ENCODE measurements at regions not wholly inside any gene's neighbourhood (a gene's known extent, or its start where the extent isn't known, plus 50 kb on each side); places are given as distances from the start of the nearest gene placed in this dataset.

- no TSS peak for BruUV-seq (replicated peaks)
- Histone ChIP-seq H3K4me2 (no peak overlapping the region), H3K27ac (no peak overlapping the region), H3K4me3 (no peak overlapping the region), H3K9me3 (ENCODE audit: insufficient read depth, low read depth) (no peaks in the 10 kb centered on the region), H3K79me2 (ENCODE audit: low read depth) (no peaks in the 10 kb centered on the region), H4K20me1 (ENCODE audit: insufficient read depth) (no peaks in the 10 kb centered on the region), H3K36me3 (ENCODE audit: low read depth) (no peaks in the 10 kb centered on the region), H3K4me1 (replicated peaks; ENCODE audit: insufficient read depth) (no peaks in the 10 kb centered on the region), H3F3A (ENCODE audit: insufficient read depth, low read depth) (no peaks in the 10 kb centered on the region), H3K9me2 (ENCODE audit: insufficient read depth) (no peaks in the 10 kb centered on the region), H2AFZ (no peak overlapping the region), H3K27me3 (ENCODE audit: insufficient read depth, low read depth) (peaks cover 12% of the 10 kb centered on the region; the same call in 1 of the 2 replicates)
- no peak for TF ChIP-seq EZH2 (IDR thresholded peaks at IDR 0.05; ENCODE audit: low read depth)
- TF ChIP-seq, protein P1, sequence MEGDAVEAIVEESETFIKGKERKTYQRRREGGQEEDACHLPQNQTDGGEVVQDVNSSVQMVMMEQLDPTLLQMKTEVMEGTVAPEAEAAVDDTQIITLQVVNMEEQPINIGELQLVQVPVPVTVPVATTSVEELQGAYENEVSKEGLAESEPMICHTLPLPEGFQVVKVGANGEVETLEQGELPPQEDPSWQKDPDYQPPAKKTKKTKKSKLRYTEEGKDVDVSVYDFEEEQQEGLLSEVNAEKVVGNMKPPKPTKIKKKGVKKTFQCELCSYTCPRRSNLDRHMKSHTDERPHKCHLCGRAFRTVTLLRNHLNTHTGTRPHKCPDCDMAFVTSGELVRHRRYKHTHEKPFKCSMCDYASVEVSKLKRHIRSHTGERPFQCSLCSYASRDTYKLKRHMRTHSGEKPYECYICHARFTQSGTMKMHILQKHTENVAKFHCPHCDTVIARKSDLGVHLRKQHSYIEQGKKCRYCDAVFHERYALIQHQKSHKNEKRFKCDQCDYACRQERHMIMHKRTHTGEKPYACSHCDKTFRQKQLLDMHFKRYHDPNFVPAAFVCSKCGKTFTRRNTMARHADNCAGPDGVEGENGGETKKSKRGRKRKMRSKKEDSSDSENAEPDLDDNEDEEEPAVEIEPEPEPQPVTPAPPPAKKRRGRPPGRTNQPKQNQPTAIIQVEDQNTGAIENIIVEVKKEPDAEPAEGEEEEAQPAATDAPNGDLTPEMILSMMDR (conservative IDR thresholded peaks at IDR 0.05): no peak
- intact Hi-C loops (cut with micrococcal nuclease; ENCODE audit: unreplicated experiment): no loop called here
- CTCF ChIA-PET: no interaction called here
- no peak for DNase-seq
- POLR2A ChIA-PET (ENCODE audit: unreplicated experiment): no interaction called here
Observed at GRCh38 chr10:23686722-23687121, 247.8 kb downstream of the OTUD1 start.

GRCh38 chr10:23692736-23693135 is 253.9 kb downstream of the OTUD1 start:
- no peak overlapping the region for H3K4me3 ChIP-seq
- POLR2A ChIA-PET (ENCODE audit: unreplicated experiment): no interaction called here
- DNase-seq: no peak
- H4K20me1 ChIP-seq (ENCODE audit: insufficient read depth): no peaks in the 10 kb centered on the region
- no peaks in the 10 kb centered on the region for H3K4me1 ChIP-seq (replicated peaks; ENCODE audit: insufficient read depth)
- H2AFZ ChIP-seq: no peak overlapping the region
- no TSS peak for BruUV-seq (replicated peaks)
- no peak overlapping the region for H3K4me2 ChIP-seq
- TF ChIP-seq, protein P1 (conservative IDR thresholded peaks at IDR 0.05): no peak
- no peak for TF ChIP-seq EZH2 (IDR thresholded peaks at IDR 0.05; ENCODE audit: low read depth)
- no peaks in the 10 kb centered on the region for H3K79me2 ChIP-seq (ENCODE audit: low read depth)
- no peaks in the 10 kb centered on the region for H3F3A ChIP-seq (ENCODE audit: insufficient read depth, low read depth)
- no peaks in the 10 kb centered on the region for H3K9me2 ChIP-seq (ENCODE audit: insufficient read depth)
- no peaks in the 10 kb centered on the region for H3K36me3 ChIP-seq (ENCODE audit: low read depth)
- CTCF ChIA-PET: no interaction called here
- H3K27ac ChIP-seq: no peak overlapping the region
- peaks cover 6% of the 10 kb centered on the region; the same call in 1 of the 2 replicates for H3K27me3 ChIP-seq (ENCODE audit: insufficient read depth, low read depth)
- intact Hi-C loops (cut with micrococcal nuclease; ENCODE audit: unreplicated experiment): no loop called here
- H3K9me3 ChIP-seq (ENCODE audit: insufficient read depth, low read depth): no peaks in the 10 kb centered on the region

GRCh38 chr10:23693501-23693901 is 254.6 kb downstream of the OTUD1 start:
- no peaks in the 10 kb centered on the region for H4K20me1 ChIP-seq (ENCODE audit: insufficient read depth)
- POLR2A ChIA-PET (ENCODE audit: unreplicated experiment): no interaction called here
- no peak overlapping the region for H3K27ac ChIP-seq
- no peaks in the 10 kb centered on the region for H3K9me3 ChIP-seq (ENCODE audit: insufficient read depth, low read depth)
- peaks cover 4% of the 10 kb centered on the region; the same call in 1 of the 2 replicates for H3K27me3 ChIP-seq (ENCODE audit: insufficient read depth, low read depth)
- H3F3A ChIP-seq (ENCODE audit: insufficient read depth, low read depth): no peaks in the 10 kb centered on the region
- no peak overlapping the region for H3K4me2 ChIP-seq
- intact Hi-C loops (cut with micrococcal nuclease; ENCODE audit: unreplicated experiment): no loop called here
- no peaks in the 10 kb centered on the region for H3K9me2 ChIP-seq (ENCODE audit: insufficient read depth)
- H3K79me2 ChIP-seq (ENCODE audit: low read depth): no peaks in the 10 kb centered on the region
- no peak overlapping the region for H2AFZ ChIP-seq
- H3K36me3 ChIP-seq (ENCODE audit: low read depth): no peaks in the 10 kb centered on the region
- no peaks in the 10 kb centered on the region for H3K4me1 ChIP-seq (replicated peaks; ENCODE audit: insufficient read depth)
- CTCF ChIA-PET: no interaction called here
- BruUV-seq (replicated peaks): no TSS peak
- no peak for TF ChIP-seq EZH2 (IDR thresholded peaks at IDR 0.05; ENCODE audit: low read depth)
- TF ChIP-seq, protein P1 (conservative IDR thresholded peaks at IDR 0.05): no peak
- H3K4me3 ChIP-seq: no peak overlapping the region
- no peak for DNase-seq
